ENCODE measurements at regions not wholly inside any gene's neighbourhood (a gene's known extent, or its start where the extent isn't known, plus 50 kb on each side); places are given as distances from the start of the nearest gene placed in this dataset.

DNA sequence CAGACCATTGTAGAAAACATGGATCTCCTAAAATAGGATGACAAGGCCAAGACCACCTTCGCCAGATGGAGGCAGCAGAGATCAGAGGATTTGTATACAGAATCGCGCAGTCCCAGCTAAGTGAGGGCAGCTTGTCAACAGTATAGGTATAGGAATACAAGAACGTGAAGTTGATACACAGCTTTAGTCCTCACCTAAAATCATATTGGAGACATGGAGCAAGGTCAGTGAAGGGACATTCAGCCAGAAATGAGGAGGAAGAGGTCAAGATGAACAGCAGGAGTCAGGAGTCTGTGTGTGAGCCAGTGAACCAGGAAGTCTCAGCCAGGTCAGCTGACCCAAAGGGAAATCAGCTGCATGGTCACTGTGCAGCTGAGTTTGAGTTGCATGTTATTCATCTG lies 263.4 kb upstream of the PRKCQ start:
- TF ChIP-seq, protein P1, sequence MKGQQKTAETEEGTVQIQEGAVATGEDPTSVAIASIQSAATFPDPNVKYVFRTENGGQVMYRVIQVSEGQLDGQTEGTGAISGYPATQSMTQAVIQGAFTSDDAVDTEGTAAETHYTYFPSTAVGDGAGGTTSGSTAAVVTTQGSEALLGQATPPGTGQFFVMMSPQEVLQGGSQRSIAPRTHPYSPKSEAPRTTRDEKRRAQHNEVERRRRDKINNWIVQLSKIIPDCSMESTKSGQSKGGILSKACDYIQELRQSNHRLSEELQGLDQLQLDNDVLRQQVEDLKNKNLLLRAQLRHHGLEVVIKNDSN (IDR thresholded peaks at IDR 0.05), result peak; percentile 49; the same call in 1 of the 2 replicates
- no peak for TF ChIP-seq TEAD4 (IDR thresholded peaks at IDR 0.05)
- TF ChIP-seq NFIC (IDR thresholded peaks at IDR 0.05), result no peak
- no peak for TF ChIP-seq YY1 (IDR thresholded peaks at IDR 0.05; ENCODE audit: low read depth)

All from Ishikawa (cell line).